Activated CD8-positive, alpha-beta memory T cell treated with anti-CD3 and anti-CD28 coated beads, Interleukin-2, amount 50 U/mL, for 24 hours (primary cell): ENCODE measurements at regions not wholly inside any gene's neighbourhood (a gene's known extent, or its start where the extent isn't known, plus 50 kb on each side); places are given as distances from the start of the nearest gene placed in this dataset.

Source experiments
- DNase-seq: peaks from one replicate; pipeline ENCODE4 v3.0.0-alpha.2; 2020; ENCODE audit errors: extremely low read depth

DNA sequence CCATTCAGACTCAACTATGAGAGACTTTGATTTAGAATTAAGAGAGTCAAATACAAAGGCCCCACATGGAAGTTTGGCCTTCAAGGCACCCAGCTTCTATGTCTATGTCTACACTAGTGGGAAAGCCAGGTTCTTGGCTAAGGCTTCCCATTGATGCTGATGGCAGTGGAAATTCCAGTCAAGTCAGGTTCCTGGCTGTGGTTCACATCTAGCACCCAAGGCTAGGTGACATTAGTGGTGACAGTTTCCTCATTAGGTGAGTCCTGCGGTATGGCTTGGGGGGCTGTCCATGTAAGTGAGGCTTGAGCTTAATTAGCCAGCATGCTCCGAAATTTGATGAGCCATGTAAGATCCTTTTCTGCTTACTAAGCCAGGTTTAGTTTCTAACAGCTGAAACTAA is 460.9 kb downstream of the RMST start:
- DNase-seq: no peak

DNA sequence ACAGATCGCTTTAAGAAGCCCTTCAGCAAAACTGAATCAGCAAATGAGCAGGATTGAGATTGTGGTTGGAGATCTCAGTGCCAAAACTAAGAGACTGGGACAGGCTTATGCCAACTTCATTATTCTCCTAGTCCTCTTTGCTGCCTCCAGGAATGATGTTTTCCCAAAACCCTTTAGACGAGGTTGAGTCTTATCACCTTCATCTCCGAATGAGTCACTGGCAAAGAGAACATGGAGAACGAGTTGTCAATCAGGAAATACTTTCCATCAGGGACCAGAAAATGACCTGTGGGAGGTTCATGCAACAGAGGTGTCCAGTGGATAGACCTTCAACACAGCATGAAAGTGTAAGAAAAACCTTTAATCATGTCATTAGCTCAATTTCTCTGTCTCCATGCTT is 461.5 kb downstream of the RMST start:
- no peak for DNase-seq

DNA sequence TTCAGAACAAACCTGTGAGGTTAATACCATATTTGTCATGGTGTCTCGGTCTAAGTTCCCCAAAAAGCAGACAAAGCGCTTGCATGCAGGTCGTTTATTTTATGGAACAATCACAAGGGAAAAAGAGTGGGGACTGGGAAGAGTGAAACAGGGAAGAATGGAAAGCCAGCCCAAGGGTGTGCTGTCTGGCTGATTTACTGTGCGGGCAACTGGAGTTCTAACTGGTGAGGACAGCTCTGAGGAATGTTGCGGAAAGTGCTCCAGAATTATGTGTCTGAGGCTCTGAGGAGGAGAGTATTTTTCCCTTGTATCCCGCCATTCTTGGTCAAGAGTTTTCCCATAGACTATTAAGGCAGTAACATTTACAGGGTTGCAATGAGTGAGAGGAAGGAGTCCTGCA is 465.4 kb downstream of the RMST start:
- no peak for DNase-seq

DNA sequence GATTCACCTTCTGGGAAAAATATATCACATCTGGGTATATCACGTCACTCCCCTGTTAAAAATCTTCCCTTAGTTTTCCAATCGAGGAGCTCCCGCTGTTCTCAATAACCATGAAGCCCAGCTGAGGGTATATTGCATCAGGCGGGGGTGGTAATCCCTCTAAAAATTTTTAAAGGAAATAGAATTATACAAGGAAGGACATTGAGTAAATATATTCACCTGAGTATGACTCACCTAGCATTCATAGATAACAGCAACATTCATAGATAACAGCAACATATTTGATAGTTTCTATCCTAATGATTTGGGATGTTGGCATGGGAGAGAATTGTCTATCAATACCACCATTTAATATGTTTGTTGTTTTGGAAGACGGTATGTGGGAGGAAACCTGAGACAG is 473.6 kb downstream of the RMST start:
- DNase-seq: no peak

DNA sequence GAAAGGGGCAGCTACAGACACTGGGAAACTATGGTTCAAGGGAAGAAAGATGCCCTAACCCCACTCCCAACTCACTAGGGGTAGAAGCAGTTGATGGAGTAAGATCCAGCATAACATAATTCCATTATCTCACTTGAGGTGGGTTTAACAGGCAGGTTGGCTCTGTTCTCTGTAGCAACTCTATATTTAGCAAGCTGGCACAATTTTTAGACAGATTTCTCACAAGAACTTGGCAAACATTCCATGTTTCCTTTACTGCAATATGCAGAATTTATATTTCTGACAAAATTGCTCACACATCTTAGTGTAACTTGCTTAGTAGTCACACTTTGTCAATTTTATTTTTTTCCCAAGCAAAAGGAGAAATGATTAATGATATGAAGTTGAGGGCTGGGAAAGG is 475.4 kb downstream of the RMST start:
- no peak for DNase-seq

DNA sequence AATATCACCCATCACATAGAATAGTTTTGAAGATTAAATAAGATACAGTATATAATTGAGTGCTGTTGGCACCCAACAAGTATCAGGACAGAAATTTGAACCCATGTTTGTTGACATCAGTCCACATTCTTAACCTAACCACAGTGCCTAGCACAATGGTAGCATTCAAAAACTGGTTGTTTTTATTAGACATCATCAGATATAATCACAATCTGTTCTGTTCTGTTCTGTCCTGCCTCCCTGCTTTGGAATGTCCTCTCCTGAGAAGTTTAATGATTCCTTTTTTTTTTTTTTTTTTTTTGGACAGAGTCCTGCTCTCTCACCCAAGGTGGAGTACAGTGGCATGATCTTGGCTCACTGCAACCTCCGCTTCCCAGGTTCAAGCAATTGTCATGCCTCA is 476.6 kb downstream of the RMST start:
- DNase-seq: no peak

DNA sequence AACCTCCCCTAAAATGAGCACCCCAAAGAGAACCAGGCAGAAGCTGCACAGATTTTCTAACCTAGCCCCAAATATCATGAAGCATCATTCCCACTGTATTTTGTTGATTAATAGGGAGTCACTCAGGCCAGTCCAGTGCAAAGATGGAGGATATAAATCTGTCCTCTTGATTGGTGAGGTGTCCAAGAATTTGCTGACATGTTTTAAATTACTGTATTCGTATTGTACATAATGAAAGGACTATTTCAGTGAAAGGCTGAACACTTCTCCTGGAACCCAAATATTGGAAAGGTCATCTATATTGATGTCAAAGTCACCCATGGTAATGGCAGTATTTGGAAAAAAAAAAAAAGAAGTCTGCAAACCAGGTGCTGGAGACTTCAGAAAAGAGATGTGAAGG is 477.5 kb downstream of the RMST start:
- DNase-seq: no peak

DNA sequence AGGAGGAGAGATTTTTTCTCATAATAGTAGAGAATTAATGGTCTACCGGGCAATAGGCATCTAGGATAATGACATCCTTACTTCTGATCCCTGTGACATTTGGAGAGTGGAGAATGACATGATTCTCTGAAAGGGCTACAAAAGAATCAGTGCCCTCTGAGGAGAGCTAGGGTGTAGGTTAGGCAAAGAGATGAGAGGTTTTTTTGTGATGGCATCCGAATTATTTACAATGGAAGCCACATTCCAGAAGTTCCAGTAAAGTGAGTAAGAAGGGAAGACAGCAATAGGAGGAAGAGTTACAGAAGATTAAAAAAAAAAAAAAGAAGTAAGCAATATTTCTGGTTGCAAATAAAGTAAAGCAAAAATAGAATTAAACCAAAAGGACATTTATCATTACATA is 478.0 kb downstream of the RMST start:
- DNase-seq: no peak

DNA sequence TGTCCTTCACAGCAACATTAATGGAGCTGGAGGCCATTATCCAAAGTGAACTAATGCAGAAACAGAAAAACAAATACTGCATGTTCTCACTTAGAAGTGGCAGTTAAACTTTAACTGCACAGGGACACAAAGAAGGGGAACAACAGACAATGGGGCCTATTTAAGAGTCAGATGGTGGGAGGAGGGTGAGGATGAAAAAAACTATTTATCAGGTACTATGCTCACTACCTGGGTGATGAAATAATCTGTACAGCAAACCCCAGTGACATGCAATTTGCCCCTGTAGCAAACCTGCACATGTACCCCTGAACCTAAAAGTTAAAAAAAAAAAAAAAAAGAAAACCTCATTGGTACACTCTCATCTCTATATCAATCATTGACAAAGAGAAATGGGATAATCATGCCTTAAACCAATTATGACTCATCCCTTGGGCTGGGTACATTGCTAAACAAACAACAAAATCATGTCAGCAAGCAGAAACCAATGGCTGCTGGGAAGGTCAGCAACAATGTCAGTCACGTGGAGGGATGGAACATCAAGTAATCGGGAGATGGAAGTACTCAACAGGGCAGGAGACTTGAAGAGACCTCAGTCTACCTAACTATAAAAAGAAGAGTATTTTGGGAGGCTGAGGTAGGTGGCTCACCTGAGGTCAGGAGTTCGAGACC is 479.2 kb downstream of the RMST start:
- DNase-seq: no peak

DNA sequence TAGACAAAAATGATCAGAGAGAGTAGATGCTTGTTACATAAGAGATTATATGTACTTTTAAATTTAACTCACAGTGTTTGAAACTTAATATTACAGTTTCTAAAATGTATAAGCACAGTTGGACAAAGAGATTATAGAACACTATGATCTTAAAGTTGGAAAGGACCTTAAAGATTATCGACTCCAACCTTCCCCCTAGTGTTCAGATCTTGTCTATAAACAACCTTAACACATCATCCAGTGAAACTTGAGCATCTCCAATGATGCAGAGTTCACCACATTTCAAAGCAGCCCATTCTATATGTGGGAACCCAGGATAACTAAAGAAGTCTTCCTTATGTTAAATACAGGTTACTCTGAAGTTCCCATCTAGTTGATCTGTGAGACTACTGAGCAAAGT is 480.8 kb downstream of the RMST start:
- no peak for DNase-seq

DNA sequence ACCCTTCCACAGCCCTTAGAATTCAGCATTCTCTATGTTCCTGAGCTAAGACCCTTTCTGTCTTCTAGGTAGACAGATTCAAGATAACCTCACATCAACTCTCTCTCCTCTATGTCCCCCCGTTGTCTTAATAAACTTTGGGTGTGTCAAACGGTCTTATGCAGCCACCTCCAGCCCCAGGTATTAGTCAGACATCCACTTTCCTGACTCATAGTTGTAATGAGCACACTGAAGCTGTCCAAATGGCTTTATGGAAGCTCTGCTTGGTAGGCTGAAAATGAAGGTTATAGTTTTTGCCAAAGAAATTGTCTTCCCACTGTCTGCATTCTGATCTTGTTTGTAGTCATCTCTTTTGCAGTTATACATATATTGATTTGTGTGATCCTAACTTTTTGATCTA is 482.0 kb downstream of the RMST start:
- DNase-seq: no peak

DNA sequence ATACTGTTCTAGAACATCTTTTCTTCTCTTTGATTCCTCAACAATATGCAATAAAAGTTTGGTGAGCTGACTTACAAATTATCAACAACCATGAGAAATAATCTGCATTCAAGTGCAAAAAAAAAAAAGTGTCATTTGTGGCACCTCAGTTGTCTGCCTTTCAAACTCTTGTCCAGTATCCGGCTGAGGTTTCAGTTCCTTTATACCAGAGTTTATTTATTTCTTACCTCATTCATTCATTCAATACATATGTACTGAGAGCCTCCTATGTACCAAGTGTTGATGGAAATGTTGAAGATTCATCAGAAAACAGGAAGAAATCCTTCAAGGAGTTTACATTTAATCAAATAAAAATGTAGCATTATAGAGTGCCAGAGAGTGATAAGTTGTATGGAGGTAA is 484.1 kb downstream of the RMST start:
- no peak for DNase-seq

DNA sequence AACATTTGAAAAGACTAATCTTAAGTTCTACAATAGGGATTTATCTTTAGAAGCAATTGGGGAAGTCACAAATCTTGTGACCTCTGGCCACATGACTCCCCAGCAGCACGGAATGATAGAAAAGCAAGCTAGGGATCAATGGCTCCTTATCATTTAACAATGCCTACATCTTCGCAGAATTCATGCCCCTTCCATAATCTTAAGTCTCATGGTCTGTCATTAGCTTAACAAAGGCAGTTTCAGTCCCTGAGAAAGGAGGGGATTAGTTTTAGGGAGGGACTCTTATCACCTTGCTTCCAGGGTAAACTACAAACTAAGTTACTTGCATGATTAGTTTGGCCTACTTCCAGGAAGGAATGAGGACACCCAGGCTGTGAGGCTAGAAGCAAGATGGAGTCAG is 486.0 kb downstream of the RMST start:
- DNase-seq: no peak

DNA sequence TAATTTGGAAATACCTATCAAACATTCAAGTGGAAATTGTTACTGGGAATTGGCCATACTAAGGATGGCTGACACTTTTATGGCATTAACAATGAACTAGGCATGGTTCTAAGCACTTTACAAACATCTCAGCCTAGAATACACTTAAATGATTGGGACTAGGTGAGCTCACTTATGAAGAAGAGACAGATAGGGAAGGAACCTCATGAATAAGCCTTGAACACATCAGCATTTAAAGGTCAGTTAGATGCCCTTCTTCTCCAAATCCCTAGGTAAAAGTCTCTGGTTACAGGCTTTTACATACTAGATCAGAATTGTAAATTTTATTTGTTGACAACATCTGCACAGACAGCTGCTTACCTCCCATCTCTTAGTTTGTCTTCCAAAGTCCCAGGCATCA is 488.6 kb downstream of the RMST start:
- DNase-seq: no peak

DNA sequence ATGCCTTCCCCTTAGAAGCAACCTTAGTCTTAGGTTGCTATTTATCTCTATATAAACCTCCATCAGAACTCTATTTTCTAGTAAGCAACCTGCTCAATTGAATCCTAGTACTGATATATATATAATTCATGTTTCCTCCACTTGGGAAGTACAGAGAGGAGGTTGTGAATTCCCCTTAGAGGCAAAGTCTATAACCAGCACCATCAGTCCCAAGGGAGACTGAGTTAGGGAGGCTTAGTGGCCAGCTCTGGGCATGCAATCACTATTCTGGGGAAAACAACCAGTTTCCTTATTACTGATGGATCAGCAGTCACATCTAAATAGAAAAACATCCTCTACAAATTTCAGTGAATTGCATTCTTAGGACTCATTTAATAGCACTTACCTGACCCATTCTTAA is 489.1 kb downstream of the RMST start:
- DNase-seq: no peak

DNA sequence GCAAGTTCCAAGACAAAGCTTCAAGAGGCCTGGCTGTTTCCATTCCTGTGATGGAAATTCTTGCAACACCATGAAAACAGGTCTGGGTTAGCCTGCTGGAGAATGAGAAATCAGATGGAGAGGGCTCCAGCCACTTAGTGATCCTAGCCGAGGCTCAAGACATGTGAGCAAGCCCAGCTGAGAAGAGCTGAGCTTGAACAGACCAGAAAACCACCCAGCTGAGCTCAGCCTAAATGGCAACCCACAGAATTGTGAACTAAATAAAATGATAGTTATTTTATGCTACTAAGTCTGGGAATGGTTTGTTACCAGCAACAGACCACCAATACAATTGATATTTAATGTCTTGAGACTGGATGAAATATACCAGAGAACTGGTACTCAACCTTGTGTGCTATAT is 494.5 kb downstream of the RMST start:
- no peak for DNase-seq

DNA sequence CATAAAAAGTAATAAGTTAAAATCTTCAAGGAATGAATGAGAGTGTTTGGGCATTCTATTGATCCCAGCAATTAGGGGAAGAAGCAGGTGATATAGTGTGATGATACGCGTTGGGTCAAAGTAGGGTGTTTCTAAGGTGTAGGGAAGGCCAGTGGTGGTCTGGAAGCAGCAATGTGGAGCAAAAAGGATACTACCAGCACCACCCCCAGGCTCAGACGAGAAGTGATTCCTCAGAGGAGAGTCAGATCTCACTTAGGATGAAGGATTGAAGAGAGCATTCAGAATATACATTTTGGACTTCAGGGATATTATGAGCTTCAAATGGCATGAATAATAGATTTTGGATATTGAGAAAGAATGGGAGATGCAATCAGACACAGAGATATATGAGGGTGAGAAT is 497.6 kb downstream of the RMST start:
- DNase-seq: no peak

DNA sequence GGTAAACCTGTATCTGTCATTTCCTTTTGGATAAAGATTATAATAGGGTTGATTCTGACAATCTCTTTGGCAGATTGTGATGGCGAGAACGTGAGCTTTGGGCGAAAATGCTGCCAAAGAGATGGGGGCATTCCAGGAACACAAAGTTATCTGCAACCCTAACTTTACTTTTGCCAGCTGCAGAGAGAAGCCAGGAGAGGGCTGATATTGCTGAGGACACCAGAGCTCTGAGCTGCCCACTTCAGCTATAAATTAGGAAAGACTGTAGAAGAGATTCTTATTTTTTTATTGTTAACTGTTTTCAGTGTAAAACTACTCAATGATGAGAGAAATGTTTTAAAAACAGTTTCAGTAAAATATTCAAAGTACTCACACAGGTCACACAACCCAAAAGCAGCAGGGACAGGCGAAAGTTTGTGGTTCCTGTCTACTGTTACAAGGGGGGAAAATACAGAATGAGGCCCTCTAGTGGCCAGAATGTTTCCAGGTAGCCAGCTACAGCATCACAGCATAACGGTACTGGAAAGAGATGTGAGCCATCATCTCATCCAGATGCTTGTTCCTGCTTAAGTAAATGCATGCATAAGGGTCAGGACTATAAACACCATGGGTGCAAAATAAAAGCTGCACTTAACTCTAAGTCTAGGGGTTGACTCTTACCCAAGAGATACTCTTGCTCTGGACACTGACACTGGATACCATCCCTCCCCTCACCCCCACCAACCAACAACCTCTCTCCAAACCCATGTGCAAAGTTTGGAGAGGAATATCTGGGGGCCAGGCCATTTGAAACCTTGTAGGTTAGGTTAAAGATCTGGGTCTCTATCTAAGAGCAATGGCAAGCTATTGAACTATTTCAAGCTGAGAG is 498.4 kb downstream of the RMST start:
- no peak for DNase-seq

DNA sequence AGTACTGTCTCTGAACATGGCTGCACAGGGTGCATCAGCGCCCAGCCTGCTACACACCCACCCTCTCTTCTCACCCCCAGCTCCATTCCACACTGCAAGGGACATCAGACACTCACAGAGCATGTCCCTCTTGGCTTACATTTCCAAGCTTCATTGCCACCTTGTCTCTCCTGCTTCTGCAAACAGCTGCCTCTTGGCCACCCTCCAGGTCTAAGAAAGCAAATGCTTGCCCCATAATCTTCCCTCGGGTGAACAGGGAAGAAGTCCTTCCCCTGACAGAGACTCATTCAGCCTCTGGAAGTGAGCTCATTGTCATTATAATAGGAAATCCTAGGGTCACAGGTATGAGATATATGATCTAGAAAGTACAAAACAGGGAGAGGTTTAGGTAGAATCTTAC is 505.2 kb downstream of the RMST start:
- DNase-seq: no peak

DNA sequence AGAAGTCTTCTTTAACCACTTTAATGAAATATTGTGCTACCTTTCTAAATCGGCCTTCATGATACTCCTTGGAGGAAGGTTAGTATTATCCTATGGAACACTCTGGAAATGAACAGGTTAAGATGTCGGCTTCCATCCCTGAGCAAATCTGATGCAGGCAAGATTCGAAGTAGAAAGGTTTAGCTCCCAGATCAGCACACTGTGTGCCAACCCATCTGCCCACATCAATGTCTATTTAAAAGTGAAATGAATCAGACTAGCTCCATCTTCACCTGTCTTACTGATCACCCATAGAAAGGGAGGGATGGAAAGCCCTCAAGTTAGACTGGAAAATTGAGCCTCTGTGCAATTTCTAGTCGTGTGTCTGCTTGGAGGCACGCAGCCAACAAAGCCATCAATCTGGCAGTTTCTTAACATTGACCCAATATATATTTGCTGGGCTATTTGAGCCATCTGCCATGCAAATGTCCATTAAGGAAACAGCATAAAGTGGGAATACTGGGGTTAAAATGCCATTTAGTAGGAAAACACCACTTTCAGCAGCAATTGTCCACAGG is 506.1 kb downstream of the RMST start:
- no peak for DNase-seq

DNA sequence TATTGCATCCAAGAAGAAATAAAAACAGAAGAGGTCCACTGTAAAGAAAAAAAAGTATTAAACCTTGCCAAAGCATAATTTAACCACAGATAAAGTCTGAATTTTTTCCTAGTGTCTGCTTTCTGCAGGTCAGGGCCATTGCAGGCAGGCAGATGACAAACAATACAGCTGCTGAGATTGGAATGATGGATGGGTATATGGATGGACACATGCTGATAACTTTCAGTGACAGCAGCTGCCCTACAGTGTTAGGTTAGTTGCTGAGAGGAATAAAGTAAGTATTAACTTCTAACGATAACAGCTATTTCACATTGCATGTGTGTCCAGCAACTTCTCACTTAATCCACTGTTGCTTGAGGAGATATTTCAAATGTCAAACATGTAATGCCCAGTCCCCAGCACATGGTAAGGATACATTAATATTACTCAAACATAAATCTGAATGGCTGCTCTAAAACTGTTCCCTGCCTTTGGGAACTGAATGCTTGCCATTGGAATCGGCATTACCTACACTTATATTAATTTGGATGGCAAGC is 515.3 kb downstream of the RMST start:
- DNase-seq: no peak

DNA sequence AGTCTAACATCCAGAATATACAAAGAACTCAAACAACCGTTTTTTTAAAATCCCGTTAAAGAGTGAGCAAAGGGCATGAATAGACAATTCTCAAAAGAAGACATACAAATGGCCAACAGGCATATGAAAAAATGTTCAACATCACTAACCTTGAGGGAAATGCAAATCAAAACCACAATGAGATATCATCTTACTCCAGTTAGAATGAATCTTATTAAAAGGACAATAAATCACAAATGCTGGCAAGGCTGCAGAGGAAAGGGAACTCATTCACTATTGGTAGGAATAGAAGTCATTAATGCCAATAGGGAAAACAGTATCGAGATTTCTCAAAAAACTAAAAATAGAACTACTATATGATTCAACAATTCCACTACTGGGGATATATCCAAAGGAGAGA is 520.1 kb downstream of the RMST start:
- no peak for DNase-seq

DNA sequence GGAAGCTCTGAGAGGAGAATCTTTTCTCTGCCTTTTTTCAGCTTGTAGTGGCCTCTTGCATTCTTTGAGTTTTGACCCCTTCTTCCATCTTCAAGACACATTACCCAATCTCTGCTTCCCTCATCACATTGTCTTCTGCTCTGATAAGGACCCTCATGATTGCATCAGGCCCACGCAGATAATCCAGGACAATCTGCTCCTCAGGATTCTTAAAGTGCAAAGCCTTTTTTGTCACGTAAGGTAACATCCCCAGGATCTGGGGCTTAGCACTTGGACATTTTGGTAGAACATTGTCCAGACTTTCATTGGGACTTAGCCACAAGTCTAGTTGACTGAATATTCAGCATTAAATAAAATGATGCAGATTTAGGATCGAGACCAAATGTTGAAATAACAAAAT is 521.2 kb downstream of the RMST start:
- no peak for DNase-seq
